CD4-positive, alpha-beta memory T cell (primary cell): ENCODE measurements at regions not wholly inside any gene's neighbourhood (a gene's known extent, or its start where the extent isn't known, plus 50 kb on each side); places are given as distances from the start of the nearest gene placed in this dataset.
"Not testable (repeated sequence)": the region's sequence is repeated elsewhere in the genome, so short reads cannot be mapped to it uniquely, and the experiment has no call there.

Experiments used
- CTCF ChIA-PET: fragments of 350-600 bp; sonication (Branson Sonifier 250); formaldehyde crosslinking; loops from one replicate; lab custom pipeline; 2021; ENCODE audit warnings: inconsistent platforms; ENCODE audit not compliant: partially characterized antibody; lab: Charles Lee
- POLR2A ChIA-PET: fragments of 350-600 bp; sonication (Branson Sonifier 250); formaldehyde crosslinking; loops from one replicate; lab custom pipeline; 2021; ENCODE audit not compliant: partially characterized antibody; lab: Charles Lee
- DNase-seq, 5 donors: peaks; one replicate each; pipeline versions ENCODE4 v3.0.0 to v3.0.0-alpha.2; 2020 to 2022; ENCODE audit warnings: mixed read lengths in 1 of 5
- H3K27ac ChIP-seq: one replicate; pipeline ENCODE4 v1.7.0; 2013; ENCODE audit warnings: low read depth, low read length
- H3K27me3 ChIP-seq: 2 replicates; pipeline ENCODE4 v1.7.0; 2013; ENCODE audit warnings: mild to moderate bottlenecking, low read length, moderate library complexity; ENCODE audit not compliant: insufficient read depth
- H3K36me3 ChIP-seq: 2 replicates; pipeline ENCODE4 v1.7.0; 2013; ENCODE audit warnings: mild to moderate bottlenecking, low read length, moderate library complexity; ENCODE audit not compliant: insufficient read depth
- H3K4me1 ChIP-seq: 2 replicates; pipeline ENCODE4 v1.7.0; 2013; ENCODE audit warnings: mild to moderate bottlenecking, low read length, moderate library complexity; ENCODE audit not compliant: insufficient read depth
- H3K4me3 ChIP-seq, 2 donors: one replicate each; pipeline ENCODE4 v1.7.0; 2013; ENCODE audit warnings: low read length in 2 of 2, mild to moderate bottlenecking in 1 of 2
- H3K9me3 ChIP-seq, 2 donors: one replicate each; pipeline ENCODE4 v1.7.0; 2013; ENCODE audit warnings: low read length in 2 of 2, control low read depth in 1 of 2; ENCODE audit not compliant: control insufficient read depth in 1 of 2
- H3K27ac Mint-ChIP-seq, 7 donors: one replicate each; pipeline ENCODE4 v1.8.0; 2020 to 2021; ENCODE audit warnings: mixed read lengths in 7 of 7, mild to moderate bottlenecking in 6 of 7, inconsistent platforms in 3 of 7, moderate library complexity in 3 of 7
- H3K27me3 Mint-ChIP-seq, 2 donors: one replicate each; pipeline ENCODE4 v1.8.0; 2020 to 2021; ENCODE audit warnings: mixed read lengths in 2 of 2
- H3K36me3 Mint-ChIP-seq, 2 donors: one replicate each; pipeline ENCODE4 v1.8.0; 2020 to 2021; ENCODE audit warnings: mixed read lengths in 2 of 2, inconsistent platforms in 1 of 2, mild to moderate bottlenecking in 1 of 2
- H3K4me1 Mint-ChIP-seq, 4 donors: one replicate each; pipeline ENCODE4 v1.8.0; 2020 to 2021; ENCODE audit warnings: mixed read lengths in 4 of 4, mild to moderate bottlenecking in 1 of 4
- H3K4me3 Mint-ChIP-seq, 8 donors: one replicate each; pipeline ENCODE4 v1.8.0; 2020 to 2021; ENCODE audit warnings: mixed read lengths in 8 of 8, mild to moderate bottlenecking in 7 of 8, moderate library complexity in 6 of 8, inconsistent platforms in 3 of 8
- H3K9me3 Mint-ChIP-seq, 8 donors: one replicate each; pipeline ENCODE4 v1.8.0; 2020 to 2021; ENCODE audit warnings: mixed read lengths in 8 of 8, mild to moderate bottlenecking in 5 of 8, inconsistent platforms in 3 of 8, moderate library complexity in 1 of 8
- intact Hi-C: fragments of 100-400 bp; cut with micrococcal nuclease; formaldehyde crosslinking; loops from one replicate; pipeline ENCODE4 v1.15.1; 2023

DNA sequence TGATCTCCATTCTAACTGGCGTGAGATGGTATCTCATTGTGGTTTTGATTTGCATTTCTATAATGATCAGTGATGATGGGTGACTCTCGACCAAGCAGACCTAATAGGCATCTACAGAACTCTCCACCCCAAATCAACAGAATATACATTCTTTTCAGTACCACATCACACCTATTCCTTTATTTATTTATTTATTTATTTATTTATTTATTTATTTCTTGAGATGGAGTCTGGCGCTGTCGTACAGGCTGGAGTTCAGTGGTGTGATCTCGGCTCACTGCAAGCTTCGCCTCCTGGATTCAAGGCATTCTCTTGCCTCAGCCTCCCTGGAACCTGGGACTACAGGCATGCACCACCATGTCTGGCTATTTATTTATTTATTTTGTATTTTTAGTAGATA is 496.3 kb downstream of the TENT5A start:
- H3K4me1 Mint-ChIP-seq, intact Hi-C loops, DNase-seq, H3K27me3 Mint-ChIP-seq, H3K36me3 Mint-ChIP-seq, H3K4me3 ChIP-seq, H3K4me3 Mint-ChIP-seq, CTCF ChIA-PET, H3K9me3 ChIP-seq, H3K4me1 ChIP-seq, H3K27ac ChIP-seq, POLR2A ChIA-PET, H3K36me3 ChIP-seq, H3K27ac Mint-ChIP-seq, H3K27me3 ChIP-seq: not testable (repeated sequence)
- peaks cover 3 to 36% (median 13%) of the 10 kb centered on the region in 8 donors for H3K9me3 Mint-ChIP-seq

DNA sequence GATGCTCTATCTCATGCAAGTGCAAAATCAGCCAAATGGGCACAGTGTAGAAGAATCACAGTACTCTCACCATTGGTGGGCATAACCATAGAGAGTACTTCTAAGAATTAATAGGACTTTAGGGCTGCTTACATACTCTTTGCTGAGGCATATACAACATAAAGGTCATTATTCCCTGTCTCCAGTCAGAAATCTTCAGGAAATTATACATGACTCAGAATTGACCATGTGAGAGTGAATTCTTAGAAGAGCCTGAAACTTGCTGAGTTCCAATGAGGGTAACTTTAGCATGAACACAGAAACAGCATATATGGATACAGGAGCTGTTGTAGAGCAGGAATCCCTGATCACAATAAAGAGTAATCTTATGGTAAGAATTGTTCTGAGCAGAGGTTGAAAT is 498.7 kb downstream of the TENT5A start:
- Histone ChIP-seq H3K27me3 (no peaks in the 10 kb centered on the region), H3K4me3 (no peak overlapping the region), H3K4me1 (no peaks in the 10 kb centered on the region), H3K27ac (no peak overlapping the region), H3K9me3 (no peaks in the 10 kb centered on the region), H3K36me3 (no peaks in the 10 kb centered on the region)
- no peaks in the 10 kb centered on the region for H3K27me3 Mint-ChIP-seq
- ChIA-PET POLR2A (no interaction called here), CTCF (no interaction called here)
- H3K4me1 Mint-ChIP-seq, result no peaks in the 10 kb centered on the region
- intact Hi-C loops, result no loop called here
- no peak overlapping the region for H3K27ac Mint-ChIP-seq
- no peak overlapping the region for H3K4me3 Mint-ChIP-seq
- no peaks in the 10 kb centered on the region for H3K36me3 Mint-ChIP-seq
- DNase-seq, result no peak
- H3K9me3 Mint-ChIP-seq, result peaks cover 3 to 37% (median 13%) of the 10 kb centered on the region in 8 donors

DNA sequence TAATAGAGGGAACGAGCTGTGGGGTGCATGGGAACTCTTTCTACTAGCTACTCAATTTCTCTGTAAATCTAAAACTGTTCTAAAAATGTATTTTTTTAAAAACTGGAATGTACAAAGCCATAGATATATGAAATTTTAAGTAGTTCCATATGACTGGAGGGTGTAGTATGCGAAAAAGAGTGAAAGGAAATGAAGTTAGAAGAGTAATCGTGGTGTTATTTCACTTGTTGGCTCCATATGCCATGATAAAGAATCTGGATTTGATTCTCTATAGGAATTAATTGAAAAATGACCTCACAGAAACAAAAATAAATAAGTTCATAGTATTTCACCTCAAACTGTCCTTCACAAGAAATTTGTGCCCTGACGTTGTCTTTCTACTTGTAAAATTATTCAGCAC is 500.2 kb downstream of the TENT5A start:
- no peaks in the 10 kb centered on the region for H3K9me3 ChIP-seq
- H3K9me3 Mint-ChIP-seq, result peaks cover 3 to 24% (median 9%) of the 10 kb centered on the region in 8 donors
- ChIA-PET POLR2A (no interaction called here), CTCF (no interaction called here)
- no peaks in the 10 kb centered on the region for H3K27me3 ChIP-seq
- no peak overlapping the region for H3K27ac ChIP-seq
- H3K4me1 Mint-ChIP-seq, result no peaks in the 10 kb centered on the region
- no peak overlapping the region for H3K4me3 ChIP-seq
- H3K27me3 Mint-ChIP-seq, result no peaks in the 10 kb centered on the region
- no peaks in the 10 kb centered on the region for H3K4me1 ChIP-seq
- no peaks in the 10 kb centered on the region for H3K36me3 ChIP-seq
- no peak overlapping the region for H3K27ac Mint-ChIP-seq
- intact Hi-C loops, result no loop called here
- H3K4me3 Mint-ChIP-seq, result no peak overlapping the region
- H3K36me3 Mint-ChIP-seq, result no peaks in the 10 kb centered on the region
- no peak for DNase-seq

DNA sequence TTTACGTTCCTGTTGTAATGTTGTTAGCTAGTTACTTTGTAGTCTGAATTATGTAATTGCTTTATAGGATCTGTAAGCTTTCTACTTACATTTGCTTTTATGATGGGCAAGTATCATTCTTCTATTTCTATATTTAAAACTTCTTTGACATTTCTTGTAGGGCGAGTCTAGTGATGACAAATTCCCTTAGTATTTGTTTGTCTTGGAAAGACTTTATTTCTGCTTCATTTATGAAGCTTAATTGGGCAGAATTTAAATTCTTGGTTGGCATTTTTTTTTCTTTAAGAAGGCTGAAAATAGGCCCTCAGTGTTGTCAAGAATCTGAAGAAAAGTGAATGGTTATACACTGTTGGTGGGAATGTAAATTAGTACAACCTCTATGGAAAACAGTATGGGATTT is 506.3 kb downstream of the TENT5A start:
- Mint-ChIP-seq H3K27ac (no peak overlapping the region), H3K36me3 (no peaks in the 10 kb centered on the region), H3K4me1 (no peaks in the 10 kb centered on the region), H3K9me3 (peaks cover 0 to 17% (median 6%) of the 10 kb centered on the region in 8 donors), H3K4me3 (no peak overlapping the region), H3K27me3 (no peaks in the 10 kb centered on the region)
- Histone ChIP-seq H3K27ac (no peak overlapping the region), H3K4me1 (no peaks in the 10 kb centered on the region), H3K27me3 (no peaks in the 10 kb centered on the region), H3K4me3 (no peak overlapping the region), H3K9me3 (no peaks in the 10 kb centered on the region), H3K36me3 (no peaks in the 10 kb centered on the region)
- intact Hi-C loops, result no loop called here
- DNase-seq, result no peak
- ChIA-PET POLR2A (no interaction called here), CTCF (no interaction called here)

DNA sequence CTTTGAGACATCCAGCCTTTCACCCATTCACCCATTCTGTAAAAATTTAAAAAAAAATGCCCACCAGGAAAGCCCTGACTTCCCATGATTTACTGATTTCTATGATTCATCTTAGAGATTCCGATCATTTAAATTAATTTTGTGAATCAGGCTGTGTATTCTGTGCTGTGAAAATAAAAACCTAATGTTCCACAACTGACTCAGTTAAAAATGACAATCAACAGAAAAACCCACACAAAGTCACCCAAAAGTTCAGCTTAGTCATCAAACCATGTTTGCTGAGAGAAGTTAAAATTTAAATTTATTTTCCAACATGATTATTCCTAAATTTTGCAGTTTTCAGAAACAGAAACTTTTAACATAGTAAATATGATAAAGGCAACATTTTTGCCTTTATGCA is 509.9 kb downstream of the TENT5A start:
- no peaks in the 10 kb centered on the region for H3K4me1 Mint-ChIP-seq
- DNase-seq, result no peak
- H3K27me3 Mint-ChIP-seq, result no peaks in the 10 kb centered on the region
- Histone ChIP-seq H3K9me3 (no peaks in the 10 kb centered on the region), H3K36me3 (no peaks in the 10 kb centered on the region), H3K27me3 (no peaks in the 10 kb centered on the region), H3K27ac (no peak overlapping the region), H3K4me3 (no peak overlapping the region), H3K4me1 (no peaks in the 10 kb centered on the region)
- H3K4me3 Mint-ChIP-seq, result no peak overlapping the region
- peaks cover 0 to 15% (median 4%) of the 10 kb centered on the region in 8 donors for H3K9me3 Mint-ChIP-seq
- H3K36me3 Mint-ChIP-seq, result no peaks in the 10 kb centered on the region
- intact Hi-C loops, result no loop called here
- ChIA-PET POLR2A (no interaction called here), CTCF (no interaction called here)
- no peak overlapping the region for H3K27ac Mint-ChIP-seq

DNA sequence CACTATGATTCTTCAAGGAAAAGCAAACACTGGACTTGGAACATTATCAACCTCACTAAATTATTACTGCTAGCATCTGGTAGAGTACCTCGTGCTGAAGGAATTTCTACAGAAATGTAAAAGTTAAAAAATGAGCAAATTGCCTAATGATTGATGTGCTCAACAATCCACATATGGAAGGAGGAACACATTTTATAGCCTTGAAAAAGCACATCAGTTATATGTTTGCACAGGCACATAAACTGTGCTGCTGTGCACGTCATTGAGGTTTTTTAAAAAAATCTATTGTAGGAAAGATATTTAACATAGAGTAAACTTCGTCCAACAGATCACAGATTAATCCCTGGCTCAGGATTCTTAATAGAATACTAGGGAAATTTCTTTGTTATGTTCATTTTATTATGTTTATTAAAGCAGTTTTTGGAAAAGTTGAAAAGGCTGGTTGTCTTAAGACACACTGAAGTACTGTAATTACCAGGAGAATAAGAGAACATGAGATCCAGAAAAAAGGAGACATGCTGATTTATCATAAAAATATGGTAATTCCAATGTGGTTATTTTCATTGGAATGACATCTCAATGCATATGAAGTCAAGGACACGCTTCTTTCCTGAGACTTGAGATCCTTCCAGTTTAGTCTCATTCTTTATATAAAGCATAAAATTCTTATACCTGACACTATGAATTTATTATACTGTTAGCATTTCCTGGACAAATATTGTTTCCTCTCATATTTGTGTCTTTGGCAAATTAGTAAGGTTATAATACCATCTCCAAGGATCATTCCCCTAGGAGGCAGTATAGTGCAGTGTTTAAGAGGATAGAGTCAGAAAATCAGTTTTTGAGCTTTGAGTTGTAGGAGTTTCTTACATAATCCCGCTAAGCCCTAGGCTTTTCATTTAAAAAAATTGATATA is 511.1 kb downstream of the TENT5A start:
- no peak overlapping the region for H3K27ac ChIP-seq
- Mint-ChIP-seq H3K27ac (no peak overlapping the region), H3K4me3 (no peak overlapping the region), H3K9me3 (peaks cover 0 to 15% (median 5%) of the 10 kb centered on the region in 8 donors), H3K36me3 (no peaks in the 10 kb centered on the region), H3K4me1 (no peaks in the 10 kb centered on the region), H3K27me3 (no peaks in the 10 kb centered on the region)
- no peaks in the 10 kb centered on the region for H3K4me1 ChIP-seq
- ChIA-PET POLR2A (no interaction called here), CTCF (no interaction called here)
- DNase-seq, result no peak
- H3K36me3 ChIP-seq, result no peaks in the 10 kb centered on the region
- no peak overlapping the region for H3K4me3 ChIP-seq
- intact Hi-C loops, result no loop called here
- H3K9me3 ChIP-seq, result no peaks in the 10 kb centered on the region
- no peaks in the 10 kb centered on the region for H3K27me3 ChIP-seq

DNA sequence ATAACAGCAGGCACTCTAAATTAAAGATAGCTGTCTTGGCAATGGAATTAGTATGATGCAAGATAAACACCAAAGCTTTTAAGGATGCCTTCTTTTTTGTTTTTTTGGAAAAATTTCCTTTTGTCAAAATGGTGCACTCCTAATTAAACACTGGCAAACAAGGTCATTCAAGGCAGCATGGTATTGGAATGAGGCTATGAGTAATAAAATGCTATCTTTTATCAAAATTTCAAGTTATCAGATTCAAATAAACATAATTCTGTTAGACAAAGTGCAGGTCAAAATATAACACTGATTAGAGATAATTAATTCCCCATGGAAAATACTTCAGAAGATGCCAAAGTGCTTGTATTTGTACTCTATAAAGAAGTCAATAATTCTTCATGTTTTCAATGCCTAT is 514.1 kb downstream of the TENT5A start:
- Mint-ChIP-seq H3K27ac (peak overlapping the region in 1 of 7 donors; percentile 27), H3K4me1 (no peaks in the 10 kb centered on the region), H3K4me3 (no peak overlapping the region), H3K9me3 (peaks cover 0 to 5% (median 0%) of the 10 kb centered on the region in 8 donors), H3K36me3 (no peaks in the 10 kb centered on the region), H3K27me3 (no peaks in the 10 kb centered on the region)
- Histone ChIP-seq H3K27ac (no peak overlapping the region), H3K27me3 (no peaks in the 10 kb centered on the region), H3K4me1 (no peaks in the 10 kb centered on the region), H3K4me3 (no peak overlapping the region), H3K9me3 (no peaks in the 10 kb centered on the region), H3K36me3 (no peaks in the 10 kb centered on the region)
- POLR2A ChIA-PET, result no interaction called here
- CTCF ChIA-PET, result no interaction called here
- intact Hi-C loops, result no loop called here
- no peak for DNase-seq
